ENCODE measurements at regions not wholly inside any gene's neighbourhood (a gene's known extent, or its start where the extent isn't known, plus 50 kb on each side); places are given as distances from the start of the nearest gene placed in this dataset.

- no peak for DNase-seq (ENCODE audit: low read depth in 1 of 2, low spot score in 1 of 2)
- Histone ChIP-seq H3K4me3 (replicated peaks; ENCODE audit: insufficient read depth, low read length) (no peak overlapping the region), H3K27ac (replicated peaks) (no peak overlapping the region), H3K27me3 (ENCODE audit: insufficient read depth, poor library complexity, severe bottlenecking) (no peaks in the 10 kb centered on the region)
- no peak for TF ChIP-seq SPI1 (IDR thresholded peaks at IDR 0.05; ENCODE audit: borderline replicate concordance, low read depth)
- TF ChIP-seq GABPA (IDR thresholded peaks at IDR 0.05; ENCODE audit: low read depth): no peak
- TF ChIP-seq REST (IDR thresholded peaks at IDR 0.05; ENCODE audit: insufficient replicate concordance, low read depth): no peak
- TF ChIP-seq CTCF (IDR thresholded peaks at IDR 0.05; ENCODE audit: insufficient read depth, low read length): no peak
- no peak for TF ChIP-seq POLR2AphosphoS5 (IDR thresholded peaks at IDR 0.05; ENCODE audit: low read depth)
Measured at GRCh38 chr5:152514827-152515397, 109.8 kb upstream of the NMUR2 start.

GRCh38 chr5:152523964-152524363, 118.9 kb upstream of the NMUR2 start:
- H3K4me3 ChIP-seq (replicated peaks; ENCODE audit: insufficient read depth, low read length): no peak overlapping the region
- H3K27me3 ChIP-seq (ENCODE audit: insufficient read depth, poor library complexity, severe bottlenecking): peaks cover 3% of the 10 kb centered on the region
- DNase-seq (ENCODE audit: low read depth in 1 of 2, low spot score in 1 of 2): no peak
- TF ChIP-seq SPI1 (IDR thresholded peaks at IDR 0.05; ENCODE audit: borderline replicate concordance, low read depth) (no peak), POLR2AphosphoS5 (IDR thresholded peaks at IDR 0.05; ENCODE audit: low read depth) (no peak), CTCF (IDR thresholded peaks at IDR 0.05; ENCODE audit: insufficient read depth, low read length) (no peak), REST (IDR thresholded peaks at IDR 0.05; ENCODE audit: insufficient replicate concordance, low read depth) (no peak), GABPA (IDR thresholded peaks at IDR 0.05; ENCODE audit: low read depth) (no peak)
- H3K27ac ChIP-seq (replicated peaks): no peak overlapping the region

- no peak overlapping the region for H3K27ac ChIP-seq (replicated peaks)
- TF ChIP-seq POLR2AphosphoS5 (IDR thresholded peaks at IDR 0.05; ENCODE audit: low read depth): no peak
- no peak for TF ChIP-seq GABPA (IDR thresholded peaks at IDR 0.05; ENCODE audit: low read depth)
- no peak for TF ChIP-seq REST (IDR thresholded peaks at IDR 0.05; ENCODE audit: insufficient replicate concordance, low read depth)
- TF ChIP-seq SPI1 (IDR thresholded peaks at IDR 0.05; ENCODE audit: borderline replicate concordance, low read depth): no peak
- TF ChIP-seq CTCF (IDR thresholded peaks at IDR 0.05; ENCODE audit: insufficient read depth, low read length): no peak
- H3K4me3 ChIP-seq (replicated peaks; ENCODE audit: insufficient read depth, low read length): no peak overlapping the region
- no peak for DNase-seq (ENCODE audit: low read depth in 1 of 2, low spot score in 1 of 2)
- peaks cover 3% of the 10 kb centered on the region for H3K27me3 ChIP-seq (ENCODE audit: insufficient read depth, poor library complexity, severe bottlenecking)
Measured at GRCh38 chr5:152527358-152528052, 122.4 kb upstream of the NMUR2 start.
